Cardiac fibroblast (primary cell): ENCODE measurements at regions not wholly inside any gene's neighbourhood (a gene's known extent, or its start where the extent isn't known, plus 50 kb on each side); places are given as distances from the start of the nearest gene placed in this dataset.

ENCODE experiments used
- DNase-seq, 2 donors: peaks; one replicate each; pipeline versions ENCODE4 v3.0.0 to v3.0.0-alpha.2; 2010; ENCODE audit warnings: low read depth in 2 of 2
- H3K4me3 ChIP-seq, 2 donors: replicated peaks in 1 of 2; 1 replicate in 1 of 2; 2 replicates in 1 of 2; pipeline ENCODE4 v1.5.1; 2011; ENCODE audit warnings: low read depth in 2 of 2, low read length in 2 of 2, mild to moderate bottlenecking in 2 of 2, moderate library complexity in 1 of 2
- TF ChIP-seq, protein P1 (sequence below): IDR thresholded peaks from one replicate; pipeline ENCODE4 v1.5.1; 2011; ENCODE audit warnings: low read depth, mild to moderate bottlenecking, low read length, inconsistent platforms

DNA sequence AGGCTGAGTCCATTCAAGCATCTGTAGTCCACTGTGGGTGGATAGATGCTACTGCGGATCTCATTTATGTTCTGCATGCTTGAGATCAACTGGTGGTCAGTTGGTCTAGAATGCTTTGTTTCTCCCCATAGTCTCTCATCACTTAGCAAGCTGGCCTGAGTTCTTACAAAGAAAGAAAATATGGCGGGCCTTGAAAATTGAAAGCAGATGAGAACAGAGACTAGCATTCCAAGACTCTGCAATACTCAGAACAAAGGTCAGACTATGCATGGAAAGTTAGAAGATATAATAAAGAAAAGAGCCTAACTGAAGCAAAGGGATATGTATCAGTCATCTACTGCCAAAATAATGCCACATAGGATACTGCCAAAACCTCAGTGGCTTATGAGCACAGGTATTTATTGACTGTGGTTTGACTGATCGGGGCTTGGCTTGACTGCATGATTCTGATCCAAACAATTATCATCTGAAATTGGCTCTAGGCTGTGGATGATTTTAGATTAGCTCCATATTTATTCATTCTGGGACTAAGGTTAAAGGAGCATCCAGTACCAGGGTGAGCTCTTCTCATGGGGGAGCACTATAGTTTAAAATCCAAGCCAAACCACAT, 258.9 kb downstream of the TAF11L14 start:
- no peak for DNase-seq
- TF ChIP-seq, protein P1, sequence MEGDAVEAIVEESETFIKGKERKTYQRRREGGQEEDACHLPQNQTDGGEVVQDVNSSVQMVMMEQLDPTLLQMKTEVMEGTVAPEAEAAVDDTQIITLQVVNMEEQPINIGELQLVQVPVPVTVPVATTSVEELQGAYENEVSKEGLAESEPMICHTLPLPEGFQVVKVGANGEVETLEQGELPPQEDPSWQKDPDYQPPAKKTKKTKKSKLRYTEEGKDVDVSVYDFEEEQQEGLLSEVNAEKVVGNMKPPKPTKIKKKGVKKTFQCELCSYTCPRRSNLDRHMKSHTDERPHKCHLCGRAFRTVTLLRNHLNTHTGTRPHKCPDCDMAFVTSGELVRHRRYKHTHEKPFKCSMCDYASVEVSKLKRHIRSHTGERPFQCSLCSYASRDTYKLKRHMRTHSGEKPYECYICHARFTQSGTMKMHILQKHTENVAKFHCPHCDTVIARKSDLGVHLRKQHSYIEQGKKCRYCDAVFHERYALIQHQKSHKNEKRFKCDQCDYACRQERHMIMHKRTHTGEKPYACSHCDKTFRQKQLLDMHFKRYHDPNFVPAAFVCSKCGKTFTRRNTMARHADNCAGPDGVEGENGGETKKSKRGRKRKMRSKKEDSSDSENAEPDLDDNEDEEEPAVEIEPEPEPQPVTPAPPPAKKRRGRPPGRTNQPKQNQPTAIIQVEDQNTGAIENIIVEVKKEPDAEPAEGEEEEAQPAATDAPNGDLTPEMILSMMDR: no peak
- H3K4me3 ChIP-seq: no peak overlapping the region

DNA sequence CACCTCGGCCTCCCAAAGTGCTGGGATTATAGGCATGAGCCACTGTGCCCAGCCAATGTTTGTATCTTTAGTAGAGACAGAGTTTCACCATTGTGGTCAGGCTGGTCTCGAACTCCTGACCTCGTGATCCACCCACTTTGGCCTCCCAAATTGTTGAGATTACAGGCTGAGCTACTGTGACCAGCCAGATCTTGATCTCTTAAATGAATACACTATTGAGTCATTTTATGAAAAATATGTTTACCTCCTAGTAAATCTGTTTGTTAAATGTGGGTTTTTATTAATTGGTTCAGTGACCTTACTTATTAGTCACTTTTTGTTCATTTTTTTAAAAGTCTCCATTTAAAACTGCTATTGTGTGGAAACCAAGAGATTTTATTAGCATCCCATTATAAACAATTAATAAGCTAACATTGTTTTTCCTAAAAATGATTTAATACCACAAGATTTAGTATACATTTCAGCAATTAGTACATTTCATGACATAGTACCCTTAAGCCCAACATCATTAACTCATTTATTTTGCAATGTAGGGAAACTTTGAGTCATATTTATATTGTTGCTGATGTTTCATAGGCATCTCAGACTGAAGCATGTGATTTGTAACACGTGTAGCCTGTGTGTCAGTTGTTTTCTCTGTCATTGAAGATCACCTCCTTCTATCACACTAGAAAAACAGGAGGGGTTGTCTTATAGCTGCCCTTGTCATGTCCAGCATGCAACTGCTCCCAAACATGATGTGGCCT, 261.2 kb downstream of the TAF11L14 start:
- no peak overlapping the region for H3K4me3 ChIP-seq
- DNase-seq: no peak
- TF ChIP-seq, protein P1: no peak

DNA sequence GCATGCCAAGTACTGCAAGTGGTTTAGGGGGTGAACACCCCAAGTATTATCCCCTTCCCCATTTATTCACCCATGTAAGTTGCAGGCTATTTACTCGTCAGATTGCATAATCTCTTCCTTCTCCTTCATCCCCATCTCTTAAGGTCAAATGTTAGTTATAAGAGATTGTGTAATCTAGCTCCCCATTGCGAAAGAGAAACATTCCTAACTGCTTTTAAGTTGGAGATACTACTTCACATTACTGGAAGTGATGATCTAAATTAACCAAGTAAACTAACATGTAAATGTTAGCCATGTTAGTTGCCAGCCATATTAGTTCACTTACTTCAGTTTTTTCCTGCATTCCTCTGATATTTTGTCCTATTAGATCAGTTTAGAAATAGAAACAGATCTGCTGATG, 262.3 kb downstream of the TAF11L14 start:
- DNase-seq: peak in 1 of 2 donors; percentile 14
- no peak overlapping the region for H3K4me3 ChIP-seq
- TF ChIP-seq, protein P1: no peak

DNA sequence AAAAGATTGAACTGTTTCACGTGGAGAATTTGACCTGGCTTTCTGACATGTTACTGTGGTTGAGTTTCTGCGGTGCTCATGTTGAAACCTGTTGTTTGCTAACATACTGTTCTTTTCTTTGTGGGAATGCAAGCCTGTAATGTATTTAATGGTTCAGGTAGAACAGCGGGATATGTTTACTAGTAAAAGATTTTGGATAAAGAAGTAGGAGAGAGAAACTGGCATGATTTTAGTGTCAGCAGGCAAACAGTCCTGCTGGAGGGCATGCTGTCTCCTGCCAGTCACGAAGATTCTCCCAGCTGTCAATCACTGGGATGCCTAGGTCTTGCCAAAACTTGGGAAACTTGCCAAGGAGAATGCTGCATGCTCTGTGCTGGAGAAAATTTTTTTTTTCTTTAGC, 263.5 kb downstream of the TAF11L14 start:
- H3K4me3 ChIP-seq: no peak overlapping the region
- TF ChIP-seq, protein P1: no peak
- no peak for DNase-seq

DNA sequence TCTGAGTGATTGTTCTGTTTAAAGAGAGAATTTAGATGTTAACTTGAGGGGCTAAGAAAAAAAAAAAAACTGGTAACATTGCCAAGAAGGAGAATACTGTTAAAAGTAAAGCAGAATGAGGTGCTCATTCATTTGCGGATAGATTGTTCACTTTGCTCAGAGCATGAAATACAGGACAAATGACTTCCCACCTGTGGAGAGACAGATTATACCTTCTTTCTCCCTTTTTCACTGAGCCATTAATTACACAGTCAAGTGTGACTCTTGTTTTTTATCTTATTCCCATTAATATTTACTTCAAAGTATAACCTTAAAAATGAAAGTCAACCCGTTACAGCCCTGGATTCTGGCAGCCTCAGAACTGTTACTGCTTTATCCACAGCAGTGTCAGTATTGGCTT, 264.5 kb downstream of the TAF11L14 start:
- TF ChIP-seq, protein P1: no peak
- no peak overlapping the region for H3K4me3 ChIP-seq
- no peak for DNase-seq

DNA sequence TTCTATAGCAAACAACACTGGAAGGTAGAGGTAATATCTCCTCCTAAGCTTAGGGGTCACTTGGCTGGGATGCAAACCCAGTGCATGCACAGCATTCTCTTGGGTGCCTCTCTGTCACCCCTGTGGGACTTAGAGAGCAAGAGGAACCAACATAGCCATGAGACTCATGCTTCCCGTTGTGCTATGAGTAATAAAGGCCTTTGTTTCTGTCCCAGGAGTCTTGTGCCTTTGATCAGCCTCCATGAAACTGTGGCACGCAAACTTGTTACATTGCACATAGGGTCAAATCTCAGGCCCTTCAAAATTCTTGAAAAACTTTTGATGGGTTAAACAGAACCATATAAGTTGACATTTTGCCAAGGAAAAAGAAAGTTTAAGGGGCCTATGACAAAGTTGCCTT, 272.8 kb downstream of the TAF11L14 start:
- DNase-seq: no peak
- TF ChIP-seq, protein P1: no peak

More for the DNA sequence above, 272.8 kb downstream of the TAF11L14 start:
- H3K4me3 ChIP-seq: no peak overlapping the region
